ENCODE measurements at regions not wholly inside any gene's neighbourhood (a gene's known extent, or its start where the extent isn't known, plus 50 kb on each side); places are given as distances from the start of the nearest gene placed in this dataset.

DNA sequence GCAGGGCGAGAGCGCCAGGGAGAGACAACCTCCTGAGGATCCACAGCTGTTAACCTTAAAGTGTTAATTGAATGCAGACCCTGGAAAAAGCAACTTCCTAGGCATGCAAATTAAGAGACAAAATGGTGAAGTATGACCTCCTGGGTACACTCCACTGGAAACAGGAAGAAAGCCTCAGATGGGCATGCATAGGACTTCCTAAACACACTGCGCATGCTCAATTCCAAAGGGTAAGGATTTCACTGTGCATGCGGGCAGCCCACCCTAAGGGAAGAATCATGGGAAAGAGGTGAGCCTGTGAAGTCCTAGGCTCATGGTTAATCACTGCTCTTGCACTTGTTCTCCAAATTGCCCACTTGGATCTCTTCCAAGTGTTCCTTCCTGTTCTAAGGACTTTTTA, 80.5 kb upstream of the CAPRIN2 start:
- Histone ChIP-seq H3K27ac (no peak overlapping the region), H3K9me2 (ENCODE audit: insufficient read depth) (no peaks in the 10 kb centered on the region), H3K4me3 (no peak overlapping the region), H3K36me3 (ENCODE audit: low read depth) (no peaks in the 10 kb centered on the region), H3K4me1 (replicated peaks; ENCODE audit: insufficient read depth) (no peaks in the 10 kb centered on the region), H3F3A (ENCODE audit: insufficient read depth, low read depth) (no peaks in the 10 kb centered on the region), H3K79me2 (ENCODE audit: low read depth) (no peaks in the 10 kb centered on the region), H3K27me3 (ENCODE audit: insufficient read depth, low read depth) (peaks cover 5% of the 10 kb centered on the region; the same call in 1 of the 2 replicates), H3K4me2 (no peak overlapping the region), H2AFZ (no peak overlapping the region), H3K9me3 (ENCODE audit: insufficient read depth, low read depth) (peaks cover 7% of the 10 kb centered on the region; the same call in 1 of the 2 replicates), H4K20me1 (ENCODE audit: insufficient read depth) (no peaks in the 10 kb centered on the region)
- TF ChIP-seq CTCF (conservative IDR thresholded peaks at IDR 0.05): no peak
- TF ChIP-seq EZH2 (IDR thresholded peaks at IDR 0.05; ENCODE audit: low read depth): no peak
- no TSS peak for BruUV-seq (replicated peaks)
- POLR2A ChIA-PET (ENCODE audit: unreplicated experiment): no interaction called here
- no peak for DNase-seq
- CTCF ChIA-PET: no interaction called here
- intact Hi-C loops (cut with micrococcal nuclease; ENCODE audit: unreplicated experiment): no loop called here

- H3K27me3 ChIP-seq (ENCODE audit: insufficient read depth, low read depth): peaks cover 5% of the 10 kb centered on the region; the same call in 1 of the 2 replicates
- no TSS peak for BruUV-seq (replicated peaks)
- POLR2A ChIA-PET (ENCODE audit: unreplicated experiment): no interaction called here
- 0 out of 2 replicates have a peak, but pooled peaks cover 8% of the 10 kb centered on the region for H3K4me1 ChIP-seq (replicated peaks; ENCODE audit: insufficient read depth)
- TF ChIP-seq CTCF (conservative IDR thresholded peaks at IDR 0.05) (no peak), EZH2 (IDR thresholded peaks at IDR 0.05; ENCODE audit: low read depth) (no peak)
- no peak overlapping the region for H3K4me2 ChIP-seq
- H3K36me3 ChIP-seq (ENCODE audit: low read depth): no peaks in the 10 kb centered on the region
- no peaks in the 10 kb centered on the region for H3K9me3 ChIP-seq (ENCODE audit: insufficient read depth, low read depth)
- no peaks in the 10 kb centered on the region for H3K9me2 ChIP-seq (ENCODE audit: insufficient read depth)
- CTCF ChIA-PET: no interaction called here
- DNase-seq: no peak
- H3K27ac ChIP-seq: no peak overlapping the region
- intact Hi-C loops (cut with micrococcal nuclease; ENCODE audit: unreplicated experiment): no loop called here
- no peak overlapping the region for H3K4me3 ChIP-seq
- no peaks in the 10 kb centered on the region for H3K79me2 ChIP-seq (ENCODE audit: low read depth)
- H4K20me1 ChIP-seq (ENCODE audit: insufficient read depth): no peaks in the 10 kb centered on the region
- H2AFZ ChIP-seq: no peak overlapping the region
- H3F3A ChIP-seq (ENCODE audit: insufficient read depth, low read depth): no peaks in the 10 kb centered on the region
Measured at GRCh38 chr12:30830751-30831150, 76.0 kb upstream of the CAPRIN2 start.

- intact Hi-C loops (cut with micrococcal nuclease; ENCODE audit: unreplicated experiment): no loop called here
- H3K9me3 ChIP-seq (ENCODE audit: insufficient read depth, low read depth): no peaks in the 10 kb centered on the region
- ChIA-PET CTCF (no interaction called here), POLR2A (ENCODE audit: unreplicated experiment) (interaction anchor here (0.6 kb wide), 1 partner anchor 1435 kb away, joined by 7 read pairs; no protein-coding TSS in a partner anchor)
- no peaks in the 10 kb centered on the region for H3K79me2 ChIP-seq (ENCODE audit: low read depth)
- no peak overlapping the region for H3K4me3 ChIP-seq
- DNase-seq: no peak
- H2AFZ ChIP-seq: no peak overlapping the region
- H3K4me1 ChIP-seq (replicated peaks; ENCODE audit: insufficient read depth): 0 out of 2 replicates have a peak, but pooled peaks cover 8% of the 10 kb centered on the region
- TF ChIP-seq EZH2 (IDR thresholded peaks at IDR 0.05; ENCODE audit: low read depth): no peak
- TF ChIP-seq CTCF (conservative IDR thresholded peaks at IDR 0.05): no peak
- no peaks in the 10 kb centered on the region for H3K9me2 ChIP-seq (ENCODE audit: insufficient read depth)
- BruUV-seq (replicated peaks): no TSS peak
- peaks cover 5% of the 10 kb centered on the region; the same call in 1 of the 2 replicates for H3K27me3 ChIP-seq (ENCODE audit: insufficient read depth, low read depth)
- no peak overlapping the region for H3K27ac ChIP-seq
- H4K20me1 ChIP-seq (ENCODE audit: insufficient read depth): no peaks in the 10 kb centered on the region
- H3F3A ChIP-seq (ENCODE audit: insufficient read depth, low read depth): no peaks in the 10 kb centered on the region
- no peaks in the 10 kb centered on the region for H3K36me3 ChIP-seq (ENCODE audit: low read depth)
- H3K4me2 ChIP-seq: no peak overlapping the region
Measured at GRCh38 chr12:30829876-30830275, 75.1 kb upstream of the CAPRIN2 start.

Data from PC-9 (cell line).